GM12873 (cell line): ENCODE measurements at regions not wholly inside any gene's neighbourhood (a gene's known extent, or its start where the extent isn't known, plus 50 kb on each side); places are given as distances from the start of the nearest gene placed in this dataset.

Source experiments
- TF ChIP-seq, protein P1 (sequence below): IDR thresholded peaks from 2 replicates; pipeline ENCODE4 v1.5.1; 2012; ENCODE audit warnings: low read depth, mild to moderate bottlenecking, moderate library complexity, low read length, control low read depth; ENCODE audit not compliant: insufficient read depth; ENCODE audit errors: missing control alignments

DNA sequence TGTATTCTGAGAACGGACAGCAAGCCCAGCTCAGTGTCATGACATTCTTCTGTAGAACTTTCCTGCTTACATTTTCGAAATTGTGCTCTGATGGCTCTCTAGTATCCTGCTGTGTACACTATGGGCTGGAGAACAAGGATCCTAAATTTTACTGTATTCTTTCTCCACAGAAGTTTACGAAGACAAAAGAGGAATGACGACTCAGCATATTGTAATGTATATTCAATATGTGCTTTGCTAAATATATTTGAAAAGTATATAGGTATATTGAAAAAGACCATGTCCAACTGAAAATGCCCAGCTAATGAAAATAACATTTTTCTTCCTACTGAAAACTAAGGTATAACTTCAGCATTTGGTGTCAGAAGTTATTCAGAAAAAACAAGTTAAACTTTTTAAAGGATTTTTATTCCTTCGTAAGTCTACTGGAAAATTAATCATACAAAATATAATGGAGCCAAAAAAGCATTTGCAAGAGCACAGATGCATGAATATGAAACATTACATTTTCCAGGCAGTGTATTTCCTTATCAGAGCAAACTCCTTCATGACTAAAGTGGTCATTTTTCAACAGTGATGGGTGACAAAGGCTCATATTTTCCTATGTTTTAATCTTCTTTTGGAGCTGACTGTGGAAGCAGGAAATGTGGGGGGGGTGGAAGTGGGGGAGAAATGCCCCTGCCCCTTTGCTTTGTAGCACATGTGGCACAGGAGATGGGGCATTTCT lies 143.8 kb upstream of the THUMPD2 start:
- TF ChIP-seq, protein P1, sequence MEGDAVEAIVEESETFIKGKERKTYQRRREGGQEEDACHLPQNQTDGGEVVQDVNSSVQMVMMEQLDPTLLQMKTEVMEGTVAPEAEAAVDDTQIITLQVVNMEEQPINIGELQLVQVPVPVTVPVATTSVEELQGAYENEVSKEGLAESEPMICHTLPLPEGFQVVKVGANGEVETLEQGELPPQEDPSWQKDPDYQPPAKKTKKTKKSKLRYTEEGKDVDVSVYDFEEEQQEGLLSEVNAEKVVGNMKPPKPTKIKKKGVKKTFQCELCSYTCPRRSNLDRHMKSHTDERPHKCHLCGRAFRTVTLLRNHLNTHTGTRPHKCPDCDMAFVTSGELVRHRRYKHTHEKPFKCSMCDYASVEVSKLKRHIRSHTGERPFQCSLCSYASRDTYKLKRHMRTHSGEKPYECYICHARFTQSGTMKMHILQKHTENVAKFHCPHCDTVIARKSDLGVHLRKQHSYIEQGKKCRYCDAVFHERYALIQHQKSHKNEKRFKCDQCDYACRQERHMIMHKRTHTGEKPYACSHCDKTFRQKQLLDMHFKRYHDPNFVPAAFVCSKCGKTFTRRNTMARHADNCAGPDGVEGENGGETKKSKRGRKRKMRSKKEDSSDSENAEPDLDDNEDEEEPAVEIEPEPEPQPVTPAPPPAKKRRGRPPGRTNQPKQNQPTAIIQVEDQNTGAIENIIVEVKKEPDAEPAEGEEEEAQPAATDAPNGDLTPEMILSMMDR = no peak

DNA sequence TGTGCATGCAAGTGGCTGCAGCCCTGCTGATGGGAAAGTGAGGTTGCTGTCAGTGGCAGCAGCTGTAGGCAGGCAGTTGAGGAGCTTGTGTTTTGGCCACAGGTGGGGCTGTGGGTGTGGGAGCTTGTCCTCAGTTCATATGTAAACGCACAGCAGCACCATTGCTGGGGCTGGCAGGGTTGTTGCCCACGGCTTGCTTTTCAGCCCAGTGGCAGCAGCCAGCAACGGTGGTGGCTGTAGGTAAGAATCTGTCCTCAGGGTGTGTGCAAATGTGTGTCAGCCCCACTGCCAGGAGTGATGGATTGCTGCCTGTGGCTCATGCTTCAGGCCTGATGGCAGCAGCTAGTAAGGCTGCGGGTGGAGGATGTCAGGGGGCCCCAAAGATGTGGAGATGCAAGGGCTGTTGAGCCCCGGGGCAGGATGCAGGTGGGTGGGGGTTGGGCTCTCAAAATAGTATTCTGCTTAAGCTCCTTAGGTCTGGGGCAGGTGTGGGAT lies 141.3 kb upstream of the THUMPD2 start:
- TF ChIP-seq, protein P1 = no peak

DNA sequence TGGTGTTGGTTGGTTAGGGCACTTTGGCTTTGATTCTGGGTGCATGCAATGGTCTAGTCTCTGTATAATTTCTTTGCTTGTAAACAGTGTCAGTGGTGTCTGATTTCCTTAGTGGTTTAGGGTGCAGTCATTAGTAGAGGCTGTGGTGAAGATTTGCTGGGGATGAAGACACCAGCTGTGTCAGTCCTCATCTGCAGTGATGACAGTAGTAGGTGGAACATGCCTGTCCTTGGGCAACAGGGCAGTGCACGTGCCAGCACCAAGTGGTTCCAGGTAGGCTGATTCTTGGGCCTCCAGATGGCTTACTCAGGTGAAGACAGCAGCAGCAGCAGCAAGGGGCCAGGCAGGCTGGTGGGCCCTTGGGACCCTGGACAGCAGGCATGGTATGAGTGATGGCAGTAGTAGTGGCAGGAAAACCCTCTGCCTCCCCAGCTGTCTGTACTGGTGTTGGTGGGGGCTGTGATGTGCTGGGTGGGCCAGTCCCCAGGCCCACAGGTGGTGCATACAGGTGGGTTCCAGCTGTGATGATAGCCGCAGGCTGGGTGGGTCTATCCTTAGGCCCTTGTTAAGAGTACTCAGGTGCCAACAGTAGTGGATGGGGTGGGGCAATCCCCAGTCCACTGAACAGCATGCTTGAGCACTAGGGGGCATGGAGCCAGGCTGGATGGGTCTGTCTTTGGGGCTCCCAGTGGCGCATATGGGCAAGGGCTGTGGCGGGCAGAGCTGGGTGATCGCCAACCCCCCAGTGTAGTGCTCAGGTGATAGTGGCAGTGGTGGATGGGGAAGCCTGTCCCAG lies 140.7 kb upstream of the THUMPD2 start:
- TF ChIP-seq, protein P1 = no peak

DNA sequence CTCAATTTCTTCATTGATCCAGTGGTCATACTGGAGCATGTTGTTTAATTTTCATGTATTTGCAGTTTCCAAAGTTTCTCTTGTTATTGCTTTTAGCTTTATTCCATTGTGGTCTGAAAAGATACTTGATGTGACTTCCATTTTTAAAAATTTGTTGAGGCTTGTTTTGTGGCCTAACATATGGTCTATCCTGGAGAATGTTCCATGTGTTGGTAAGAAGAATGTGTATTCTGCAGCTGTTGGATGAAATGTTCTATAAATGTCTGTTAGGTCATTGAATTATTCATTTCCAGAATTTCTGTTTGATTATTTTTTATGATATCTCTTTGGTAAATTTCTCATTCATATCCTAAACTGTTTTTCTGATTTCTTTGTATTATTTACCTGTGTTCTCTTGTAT lies 139.8 kb upstream of the THUMPD2 start:
- TF ChIP-seq, protein P1 = no peak

DNA sequence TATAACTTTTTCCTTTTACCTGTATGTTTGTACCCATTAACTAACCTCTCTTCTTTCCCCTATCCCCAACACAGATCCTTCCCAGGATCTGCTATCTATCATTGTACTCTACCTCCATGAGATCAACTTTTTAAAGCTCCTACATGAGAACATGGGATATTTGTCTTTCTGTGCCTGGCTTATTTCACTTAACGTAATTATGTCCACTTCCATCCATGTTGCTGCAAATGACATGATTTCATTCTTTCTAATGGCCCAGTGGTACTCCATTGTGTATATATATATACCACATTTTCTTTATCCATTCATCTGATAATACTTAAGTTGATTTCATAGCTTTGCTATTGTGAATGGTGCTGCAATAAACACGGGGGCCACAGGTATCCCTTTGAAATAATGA lies 135.9 kb upstream of the THUMPD2 start:
- TF ChIP-seq, protein P1 = no peak

DNA sequence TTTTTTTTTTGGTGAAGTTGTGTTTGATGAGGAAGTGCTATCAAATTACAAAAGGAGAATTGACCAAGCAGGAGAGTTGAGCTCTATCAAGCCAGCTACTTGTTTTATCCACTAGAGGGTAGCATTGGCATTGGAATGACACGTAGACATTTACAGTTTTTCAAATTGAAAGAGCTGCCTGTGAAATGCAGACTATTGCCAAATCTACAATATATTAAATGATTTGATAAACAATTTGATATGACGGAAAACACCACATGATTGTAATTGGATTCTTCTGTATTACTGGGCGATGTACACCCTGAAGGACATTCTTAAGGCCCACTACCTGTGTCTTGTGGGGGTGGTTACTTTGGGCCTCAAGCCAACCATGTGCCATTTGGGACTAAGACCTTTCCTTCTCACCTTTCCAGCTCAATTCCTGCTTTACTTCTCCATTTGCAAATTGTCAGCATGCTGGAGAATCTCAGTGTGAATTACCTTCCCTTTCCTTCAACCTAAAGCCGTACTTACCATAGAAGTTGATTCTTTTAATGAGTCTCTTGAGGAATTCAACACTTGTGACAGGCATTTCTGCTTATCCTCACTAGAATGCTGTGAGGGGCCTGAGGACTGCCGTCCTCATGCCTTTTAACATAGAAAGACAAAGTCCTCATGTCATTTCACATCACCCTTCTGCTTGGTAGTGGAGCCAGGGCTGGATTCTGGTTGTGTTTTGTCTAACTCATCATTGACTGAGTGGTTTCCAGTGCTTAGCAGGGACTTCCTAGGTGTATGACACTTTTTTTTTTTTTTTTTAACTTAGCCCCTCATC lies 134.8 kb upstream of the THUMPD2 start:
- TF ChIP-seq, protein P1 = peak; percentile 75
